Retinal pigment epithelial cell (primary cell): ENCODE measurements at regions not wholly inside any gene's neighbourhood (a gene's known extent, or its start where the extent isn't known, plus 50 kb on each side); places are given as distances from the start of the nearest gene placed in this dataset.

Experiments
- DNase-seq: peaks from one replicate; pipeline ENCODE4 v3.0.0-alpha.2; 2010; ENCODE audit warnings: low read depth
- H3K4me3 ChIP-seq: 2 replicates; pipeline ENCODE4 v1.5.1; 2011; ENCODE audit warnings: mild to moderate bottlenecking, low read length, control low read depth, moderate library complexity
- TF ChIP-seq, protein P1 (sequence below): conservative IDR thresholded peaks from 2 replicates; pipeline ENCODE4 v1.5.1; 2011; ENCODE audit warnings: low read depth, low read length, control low read depth, inconsistent platforms

DNA sequence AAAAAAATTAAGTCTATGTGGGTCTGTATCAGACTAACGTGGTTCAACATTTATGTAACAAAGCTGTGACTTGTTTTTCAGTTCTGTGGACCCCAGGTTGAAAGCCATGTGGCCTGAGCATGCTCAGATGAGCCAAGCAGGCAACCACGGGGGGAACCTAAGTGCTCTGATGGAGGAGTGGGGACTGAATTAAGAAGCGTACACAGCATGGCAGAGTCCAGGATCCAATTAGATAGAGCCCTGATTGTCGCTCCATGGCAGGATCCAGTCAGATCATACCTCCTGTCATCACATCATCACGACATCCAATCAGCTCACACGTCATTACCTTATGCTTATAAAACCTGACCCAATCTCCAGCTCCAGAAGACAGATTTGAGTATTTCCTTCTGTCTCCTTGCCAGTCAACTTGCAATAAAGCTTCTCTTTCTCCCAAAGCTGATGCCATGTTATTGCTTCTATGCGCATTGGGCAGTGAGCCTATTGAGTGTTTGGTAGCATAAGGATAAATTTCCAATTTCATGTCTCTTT lies 1013.1 kb upstream of the TMEM132C start:
- TF ChIP-seq, protein P1, sequence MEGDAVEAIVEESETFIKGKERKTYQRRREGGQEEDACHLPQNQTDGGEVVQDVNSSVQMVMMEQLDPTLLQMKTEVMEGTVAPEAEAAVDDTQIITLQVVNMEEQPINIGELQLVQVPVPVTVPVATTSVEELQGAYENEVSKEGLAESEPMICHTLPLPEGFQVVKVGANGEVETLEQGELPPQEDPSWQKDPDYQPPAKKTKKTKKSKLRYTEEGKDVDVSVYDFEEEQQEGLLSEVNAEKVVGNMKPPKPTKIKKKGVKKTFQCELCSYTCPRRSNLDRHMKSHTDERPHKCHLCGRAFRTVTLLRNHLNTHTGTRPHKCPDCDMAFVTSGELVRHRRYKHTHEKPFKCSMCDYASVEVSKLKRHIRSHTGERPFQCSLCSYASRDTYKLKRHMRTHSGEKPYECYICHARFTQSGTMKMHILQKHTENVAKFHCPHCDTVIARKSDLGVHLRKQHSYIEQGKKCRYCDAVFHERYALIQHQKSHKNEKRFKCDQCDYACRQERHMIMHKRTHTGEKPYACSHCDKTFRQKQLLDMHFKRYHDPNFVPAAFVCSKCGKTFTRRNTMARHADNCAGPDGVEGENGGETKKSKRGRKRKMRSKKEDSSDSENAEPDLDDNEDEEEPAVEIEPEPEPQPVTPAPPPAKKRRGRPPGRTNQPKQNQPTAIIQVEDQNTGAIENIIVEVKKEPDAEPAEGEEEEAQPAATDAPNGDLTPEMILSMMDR, result no peak
- DNase-seq, result no peak
- H3K4me3 ChIP-seq, result no peak overlapping the region

DNA sequence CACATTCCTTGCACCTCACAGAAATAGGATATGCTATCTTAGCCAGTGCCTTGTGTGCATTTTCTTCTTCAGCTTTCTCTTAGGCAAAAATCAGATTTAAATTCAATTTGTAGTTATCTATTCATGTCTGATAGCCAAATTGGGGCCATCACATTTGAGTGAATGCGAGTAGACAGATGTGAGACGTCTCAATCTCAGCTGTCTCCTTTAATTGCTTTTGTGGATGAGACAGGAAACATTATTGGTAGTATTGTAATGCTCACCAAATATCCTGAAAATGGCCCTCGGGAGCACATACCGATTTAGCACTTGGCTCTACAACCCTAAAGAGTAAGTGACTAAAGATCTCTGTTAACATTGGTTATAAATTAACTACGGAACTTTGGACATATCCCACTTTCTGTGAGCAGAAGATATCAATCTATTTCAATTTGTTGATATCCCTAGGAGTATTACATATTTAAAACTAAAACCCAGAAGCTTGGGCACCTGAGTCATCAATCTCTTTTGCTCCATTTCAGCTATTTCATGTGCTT lies 1012.5 kb upstream of the TMEM132C start:
- TF ChIP-seq, protein P1, result no peak
- H3K4me3 ChIP-seq, result no peak overlapping the region
- no peak for DNase-seq

DNA sequence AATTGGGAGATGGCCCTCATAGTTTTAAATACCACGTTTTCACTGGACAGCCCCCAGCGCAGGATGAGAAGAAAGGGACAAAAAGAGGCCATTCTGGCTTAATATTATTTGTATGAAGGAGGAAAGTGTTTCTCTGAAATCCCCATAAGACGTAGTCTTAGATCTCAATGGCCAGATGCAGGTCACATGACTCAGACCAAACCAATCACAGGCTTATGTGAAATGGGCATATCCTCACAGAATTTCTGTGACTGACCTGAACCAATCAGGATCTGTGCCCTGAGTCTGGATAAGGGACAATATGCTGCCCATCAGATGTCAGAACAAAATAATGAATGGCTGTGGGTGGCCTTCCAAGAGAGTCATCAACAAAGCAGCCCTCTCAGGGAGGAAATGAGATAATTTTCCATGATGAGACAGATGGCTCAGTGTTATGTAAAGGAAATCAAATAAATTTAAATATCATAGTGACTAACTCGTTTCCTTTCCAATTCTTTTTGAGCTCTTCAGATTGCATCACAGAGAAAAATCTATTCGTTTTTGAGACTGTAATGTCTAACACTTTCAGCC lies 1009.5 kb upstream of the TMEM132C start:
- no peak for DNase-seq
- H3K4me3 ChIP-seq, result no peak overlapping the region
- TF ChIP-seq, protein P1, result no peak

DNA sequence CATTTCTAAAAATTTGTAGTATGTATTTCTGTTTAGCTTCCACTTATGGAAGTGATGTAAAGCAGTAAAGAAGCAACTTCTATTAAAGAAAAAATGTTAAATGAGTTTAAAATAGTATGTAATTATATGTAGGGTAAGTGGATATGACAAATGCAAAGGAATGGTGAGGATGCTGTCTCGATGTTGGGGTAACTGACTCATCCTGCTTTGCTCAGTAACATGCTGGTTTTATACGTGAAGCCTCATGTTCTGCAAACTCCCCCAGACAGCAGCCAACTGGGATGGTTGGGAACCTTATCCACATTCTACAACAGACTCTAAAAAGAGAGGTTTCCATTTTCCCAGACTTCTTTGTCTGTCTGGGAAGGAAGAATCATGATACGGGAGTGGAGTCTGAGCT lies 1006.4 kb upstream of the TMEM132C start:
- DNase-seq, result no peak
- TF ChIP-seq, protein P1, result no peak
- H3K4me3 ChIP-seq, result no peak overlapping the region

DNA sequence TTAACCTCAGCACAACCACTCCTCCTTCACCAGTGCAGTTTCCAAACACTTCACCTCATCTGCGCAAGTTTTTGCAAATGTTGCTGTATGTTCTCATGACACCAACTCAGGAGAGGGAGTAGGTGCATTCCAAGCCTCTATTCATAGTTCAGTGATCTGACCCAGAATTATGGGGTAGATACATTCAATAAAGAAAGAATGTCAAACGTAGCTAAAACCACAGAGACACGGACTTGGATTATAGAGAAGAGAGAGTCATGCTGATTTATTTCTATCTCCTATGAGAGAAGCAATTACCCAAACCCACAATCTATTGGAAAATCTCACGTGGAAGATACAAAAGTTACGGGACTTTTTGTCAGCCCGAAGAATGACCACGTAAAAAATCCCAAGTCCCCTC lies 1006.0 kb upstream of the TMEM132C start:
- TF ChIP-seq, protein P1, result no peak
- DNase-seq, result no peak
- no peak overlapping the region for H3K4me3 ChIP-seq

DNA sequence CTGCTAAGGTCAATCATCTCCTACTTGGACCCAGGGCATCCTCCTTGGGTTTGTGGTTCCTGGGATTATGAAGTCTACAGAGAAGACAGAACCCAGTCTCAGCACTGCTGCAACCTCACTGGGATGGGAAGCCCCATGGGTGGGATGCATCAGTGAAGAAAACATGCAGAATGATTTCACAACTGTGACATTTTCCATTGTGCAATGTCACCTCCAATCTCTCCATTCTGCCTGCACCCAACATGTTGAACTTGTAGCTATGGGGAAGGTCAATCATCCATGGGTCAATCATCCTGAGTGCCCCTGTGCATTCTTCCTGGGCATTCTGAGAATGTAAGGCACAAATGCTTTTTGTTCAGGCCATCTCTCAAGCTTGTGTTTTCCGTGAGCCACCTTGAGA lies 1004.4 kb upstream of the TMEM132C start:
- DNase-seq, result no peak
- TF ChIP-seq, protein P1, result no peak

DNA sequence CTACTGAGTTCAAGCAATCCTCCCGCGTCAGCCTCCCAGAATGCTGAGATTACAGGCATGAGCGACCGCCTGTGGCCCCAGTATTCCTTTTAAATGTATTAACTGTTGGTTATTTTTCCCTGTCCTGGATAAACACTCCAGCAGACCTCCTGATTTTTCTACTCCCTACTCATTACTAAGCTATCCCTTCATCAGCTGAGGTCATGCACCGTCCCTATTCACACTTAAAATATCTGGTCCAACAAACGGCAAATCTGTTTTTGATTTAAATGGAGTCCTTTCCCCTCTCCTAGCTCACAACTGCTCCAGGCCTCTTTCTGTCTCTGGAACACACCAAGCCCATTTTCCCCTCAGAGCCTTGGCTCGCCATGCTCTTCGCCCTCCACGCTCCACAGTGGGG lies 1003.3 kb upstream of the TMEM132C start:
- H3K4me3 ChIP-seq, result no peak overlapping the region
- TF ChIP-seq, protein P1, result no peak
- DNase-seq, result no peak

More for the DNA sequence above, 1004.4 kb upstream of the TMEM132C start:
- H3K4me3 ChIP-seq, result no peak overlapping the region
